ENCODE measurements at regions not wholly inside any gene's neighbourhood (a gene's known extent, or its start where the extent isn't known, plus 50 kb on each side); places are given as distances from the start of the nearest gene placed in this dataset.

- no peak for TF ChIP-seq POLR2AphosphoS5 (IDR thresholded peaks at IDR 0.05; ENCODE audit: insufficient read depth in 1 of 2, low read depth in 1 of 2)
- TF ChIP-seq CTCF (IDR thresholded peaks at IDR 0.05): no peak
Observed at GRCh38 chr6:137631323-137631722, 137.1 kb upstream of the OLIG3 start.

Data from vagina (tissue), 2 donors.